IMR-90 (cell line): ENCODE measurements at regions not wholly inside any gene's neighbourhood (a gene's known extent, or its start where the extent isn't known, plus 50 kb on each side); places are given as distances from the start of the nearest gene placed in this dataset.

Experiments
- RCOR1 ChIP-seq: IDR thresholded peaks from 2 replicates; pipeline ENCODE4 v1.6.1; 2012; ENCODE audit warnings: mild to moderate bottlenecking, low read length, improper control_type of control experiment; ENCODE audit not compliant: insufficient replicate concordance
- TF ChIP-seq, protein P1 (sequence below): conservative IDR thresholded peaks from 2 replicates; pipeline ENCODE4 v1.5.1; 2012; ENCODE audit warnings: mild to moderate bottlenecking, low read depth, low read length, improper control_type of control experiment
- TF ChIP-seq, protein P2 (sequence below): fragments of 150-350 bp; IDR thresholded peaks from 2 replicates; pipeline ENCODE4 v1.6.1; 2016; ENCODE audit warnings: low read depth, mild to moderate bottlenecking, low read length, moderate library complexity, borderline replicate concordance

DNA sequence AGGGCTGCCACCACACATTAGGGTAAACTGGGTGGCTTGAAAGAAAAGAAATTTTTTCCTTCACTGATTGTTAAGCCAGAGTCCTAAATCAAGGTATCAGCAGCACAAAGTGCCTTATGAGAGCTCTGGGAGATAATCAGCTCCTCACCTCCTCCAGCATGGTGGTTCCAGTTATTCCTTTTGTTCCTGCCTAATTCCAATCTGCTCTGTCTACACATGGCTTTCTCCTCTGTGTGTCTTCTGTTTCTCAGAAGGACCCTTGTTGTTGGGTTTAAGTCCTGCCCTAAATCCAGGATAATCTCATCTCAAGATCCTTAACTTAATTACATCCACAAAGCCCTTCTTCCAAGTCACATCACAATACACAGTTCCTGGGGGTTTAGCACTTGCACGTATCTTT lies 1352.0 kb upstream of the CDH9 start:
- TF ChIP-seq, protein P1, sequence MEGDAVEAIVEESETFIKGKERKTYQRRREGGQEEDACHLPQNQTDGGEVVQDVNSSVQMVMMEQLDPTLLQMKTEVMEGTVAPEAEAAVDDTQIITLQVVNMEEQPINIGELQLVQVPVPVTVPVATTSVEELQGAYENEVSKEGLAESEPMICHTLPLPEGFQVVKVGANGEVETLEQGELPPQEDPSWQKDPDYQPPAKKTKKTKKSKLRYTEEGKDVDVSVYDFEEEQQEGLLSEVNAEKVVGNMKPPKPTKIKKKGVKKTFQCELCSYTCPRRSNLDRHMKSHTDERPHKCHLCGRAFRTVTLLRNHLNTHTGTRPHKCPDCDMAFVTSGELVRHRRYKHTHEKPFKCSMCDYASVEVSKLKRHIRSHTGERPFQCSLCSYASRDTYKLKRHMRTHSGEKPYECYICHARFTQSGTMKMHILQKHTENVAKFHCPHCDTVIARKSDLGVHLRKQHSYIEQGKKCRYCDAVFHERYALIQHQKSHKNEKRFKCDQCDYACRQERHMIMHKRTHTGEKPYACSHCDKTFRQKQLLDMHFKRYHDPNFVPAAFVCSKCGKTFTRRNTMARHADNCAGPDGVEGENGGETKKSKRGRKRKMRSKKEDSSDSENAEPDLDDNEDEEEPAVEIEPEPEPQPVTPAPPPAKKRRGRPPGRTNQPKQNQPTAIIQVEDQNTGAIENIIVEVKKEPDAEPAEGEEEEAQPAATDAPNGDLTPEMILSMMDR = no peak
- TF ChIP-seq, protein P2, sequence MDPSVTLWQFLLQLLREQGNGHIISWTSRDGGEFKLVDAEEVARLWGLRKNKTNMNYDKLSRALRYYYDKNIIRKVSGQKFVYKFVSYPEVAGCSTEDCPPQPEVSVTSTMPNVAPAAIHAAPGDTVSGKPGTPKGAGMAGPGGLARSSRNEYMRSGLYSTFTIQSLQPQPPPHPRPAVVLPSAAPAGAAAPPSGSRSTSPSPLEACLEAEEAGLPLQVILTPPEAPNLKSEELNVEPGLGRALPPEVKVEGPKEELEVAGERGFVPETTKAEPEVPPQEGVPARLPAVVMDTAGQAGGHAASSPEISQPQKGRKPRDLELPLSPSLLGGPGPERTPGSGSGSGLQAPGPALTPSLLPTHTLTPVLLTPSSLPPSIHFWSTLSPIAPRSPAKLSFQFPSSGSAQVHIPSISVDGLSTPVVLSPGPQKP = no peak
- no peak for TF ChIP-seq RCOR1
